ENCODE measurements at regions not wholly inside any gene's neighbourhood (a gene's known extent, or its start where the extent isn't known, plus 50 kb on each side); places are given as distances from the start of the nearest gene placed in this dataset.
"Not testable (repeated sequence)": the region's sequence is repeated elsewhere in the genome, so short reads cannot be mapped to it uniquely, and the experiment has no call there.

- DNase-seq (ENCODE audit: low read depth) = no peak
These were observed 731.5 kb upstream of the AGA start for GRCh38 chr4:178173771-178174170.

GRCh38 chr4:178174756-178175155 lies 732.5 kb upstream of the AGA start:
- DNase-seq (ENCODE audit: low read depth) = no peak

GRCh38 chr4:178185517-178185916 lies 743.3 kb upstream of the AGA start:
- DNase-seq (ENCODE audit: low read depth) = no peak

GRCh38 chr4:178192611-178193010 lies 750.4 kb upstream of the AGA start:
- no peak for DNase-seq (ENCODE audit: low read depth)

GRCh38 chr4:178196751-178197374 lies 754.6 kb upstream of the AGA start:
- no peak for DNase-seq (ENCODE audit: low read depth)

GRCh38 chr4:178198691-178199090 lies 756.5 kb upstream of the AGA start:
- DNase-seq (ENCODE audit: low read depth) = no peak

- no peak for DNase-seq (ENCODE audit: low read depth)
These were observed 760.2 kb upstream of the AGA start for GRCh38 chr4:178202422-178202821.

GRCh38 chr4:178205826-178206225 lies 763.6 kb upstream of the AGA start:
- no peak for DNase-seq (ENCODE audit: low read depth)

- DNase-seq (ENCODE audit: low read depth) = no peak
These were observed 773.1 kb upstream of the AGA start for GRCh38 chr4:178215309-178215708.

GRCh38 chr4:178215763-178216162 lies 773.5 kb upstream of the AGA start:
- no peak for DNase-seq (ENCODE audit: low read depth)

GRCh38 chr4:178226421-178226820 lies 784.2 kb upstream of the AGA start:
- not testable (repeated sequence) for DNase-seq (ENCODE audit: low read depth)

GRCh38 chr4:178233906-178234305 lies 791.7 kb upstream of the AGA start:
- DNase-seq (ENCODE audit: low read depth) = no peak

- DNase-seq (ENCODE audit: low read depth) = no peak
These were observed 798.7 kb upstream of the AGA start for GRCh38 chr4:178240891-178241290.

- DNase-seq (ENCODE audit: low read depth) = no peak
These were observed 799.4 kb upstream of the AGA start for GRCh38 chr4:178241601-178242118.

GRCh38 chr4:178242655-178243054 lies 800.4 kb upstream of the AGA start:
- DNase-seq (ENCODE audit: low read depth) = no peak

GRCh38 chr4:178244785-178245184 lies 802.5 kb upstream of the AGA start:
- no peak for DNase-seq (ENCODE audit: low read depth)

GRCh38 chr4:178255172-178255571 lies 812.9 kb upstream of the AGA start:
- DNase-seq (ENCODE audit: low read depth) = no peak

GRCh38 chr4:178258603-178259002 lies 816.4 kb upstream of the AGA start:
- no peak for DNase-seq (ENCODE audit: low read depth)

- DNase-seq (ENCODE audit: low read depth) = no peak
These were observed 817.3 kb upstream of the AGA start for GRCh38 chr4:178259566-178259965.

- DNase-seq (ENCODE audit: low read depth) = no peak
These were observed 821.8 kb upstream of the AGA start for GRCh38 chr4:178264001-178264400.

- DNase-seq (ENCODE audit: low read depth) = no peak
These were observed 829.1 kb upstream of the AGA start for GRCh38 chr4:178271386-178271785.

- DNase-seq (ENCODE audit: low read depth) = no peak
These were observed 830.9 kb upstream of the AGA start for GRCh38 chr4:178273168-178273567.

- DNase-seq (ENCODE audit: low read depth) = no peak
These were observed 833.6 kb upstream of the AGA start for GRCh38 chr4:178275671-178276360.

- no peak for DNase-seq (ENCODE audit: low read depth)
These were observed 838.1 kb upstream of the AGA start for GRCh38 chr4:178280362-178280761.

Measured in activated gamma-delta T cell treated with anti-CD3 and anti-CD28 coated beads, Interleukin-2, amount 50 U/mL, for 16 hours (primary cell).